Gastroesophageal sphincter (tissue), 4 donors: ENCODE measurements at regions not wholly inside any gene's neighbourhood (a gene's known extent, or its start where the extent isn't known, plus 50 kb on each side); places are given as distances from the start of the nearest gene placed in this dataset.

Experiments used
- ATAC-seq: fragments of 150-250 bp; one replicate; pipeline ENCODE4 v1.9.1; 2016; ENCODE audit warnings: mild to moderate bottlenecking, moderate library complexity
- H3K27ac ChIP-seq, 4 donors: fragments of 200-600 bp; sonication (generic) in 3 of 4; 1 replicate in 3 of 4; 2 replicates in 1 of 4; pipeline ENCODE4 v1.5.1; 2016 to 2019
- H3K27me3 ChIP-seq: fragments of 200-600 bp; sonication (generic); one replicate; pipeline ENCODE4 v1.5.1; 2019
- H3K36me3 ChIP-seq, 2 donors: fragments of 200-600 bp; sonication (generic); one replicate each; pipeline ENCODE4 v1.5.1; 2019; ENCODE audit warnings: control low read depth in 1 of 2
- H3K4me1 ChIP-seq, 3 donors: fragments of 200-600 bp; sonication (generic); 1 replicate in 2 of 3; 2 replicates in 1 of 3; pipeline ENCODE4 v1.5.1; 2016 to 2019; ENCODE audit warnings: control low read depth in 2 of 3
- H3K4me3 ChIP-seq, 2 donors: fragments of 200-600 bp; sonication (generic); one replicate each; pipeline ENCODE4 v1.5.1; 2019; ENCODE audit warnings: mild to moderate bottlenecking in 1 of 2, moderate library complexity in 1 of 2
- H3K9me3 ChIP-seq, 3 donors: fragments of 200-600 bp; sonication (generic); one replicate each; pipeline ENCODE4 v1.5.1; 2017 to 2019; ENCODE audit warnings: control low read depth in 2 of 3
- CTCF ChIP-seq, 4 experiments: fragments of 200-600 bp in 2 of 4; fragments of 450-650 bp in 2 of 4; sonication (generic) in 1 of 4; IDR thresholded peaks; one replicate each; pipeline ENCODE4 v1.5.1; 2017 to 2019; ENCODE audit warnings: antibody characterized with exemption in 4 of 4, mild to moderate bottlenecking in 2 of 4, moderate library complexity in 2 of 4
- EP300 ChIP-seq: sonication (generic); formaldehyde crosslinking; IDR thresholded peaks from one replicate; pipeline ENCODE4 v1.6.1; 2017; ENCODE audit warnings: antibody characterized with exemption, mild to moderate bottlenecking
- POLR2A ChIP-seq, 2 donors: fragments of 450-650 bp; IDR thresholded peaks; one replicate each; pipeline ENCODE4 v1.6.1; 2017; ENCODE audit warnings: antibody characterized with exemption in 2 of 2, mild to moderate bottlenecking in 2 of 2, moderate library complexity in 1 of 2
- POLR2AphosphoS5 ChIP-seq: sonication (generic); formaldehyde crosslinking; IDR thresholded peaks from one replicate; pipeline ENCODE4 v1.6.1; 2017; ENCODE audit warnings: antibody characterized with exemption
- WGBS, 2 donors: methylation state at CpG; one replicate each; pipeline ENCODE4 v1.1.5; 2018; ENCODE audit warnings: low coverage in 1 of 2; 5-methylcytosine and 5-hydroxymethylcytosine counted together

GRCh38 chr11:29200791-29201562 lies 815.9 kb downstream of the KCNA4 start:
- H3K4me1 ChIP-seq, result no peaks in the 10 kb centered on the region
- WGBS, 2 donors, result 58 to 59% methylated on average over 6 to 10 of the region's 11 CpGs
- no peaks in the 10 kb centered on the region for H3K9me3 ChIP-seq
- no peak overlapping the region for H3K27ac ChIP-seq
- no peak for ATAC-seq
- TF ChIP-seq POLR2AphosphoS5 (no peak), CTCF (IDR thresholded peaks at IDR 0.05) (no peak), POLR2A (IDR thresholded peaks at IDR 0.05) (no peak), EP300 (no peak)
- H3K27me3 ChIP-seq, result no peaks in the 10 kb centered on the region
- H3K36me3 ChIP-seq, result no peaks in the 10 kb centered on the region
- no peak overlapping the region for H3K4me3 ChIP-seq

GRCh38 chr11:29190313-29190712 lies 826.5 kb downstream of the KCNA4 start:
- no peak for ATAC-seq

GRCh38 chr11:29187215-29187614 lies 829.6 kb downstream of the KCNA4 start:
- WGBS, 2 donors, result 94 to 100% methylated on average over 1 of the region's 1 CpG
- TF ChIP-seq POLR2A (IDR thresholded peaks at IDR 0.05), result no peak
- no peak for TF ChIP-seq EP300
- TF ChIP-seq POLR2AphosphoS5, result no peak
- no peak for TF ChIP-seq CTCF (IDR thresholded peaks at IDR 0.05)
- no peaks in the 10 kb centered on the region for H3K36me3 ChIP-seq
- no peaks in the 10 kb centered on the region for H3K4me1 ChIP-seq
- no peaks in the 10 kb centered on the region for H3K27me3 ChIP-seq
- peaks cover 0 to 3% (median 0%) of the 10 kb centered on the region in 3 donors for H3K9me3 ChIP-seq
- ATAC-seq, result no peak
- H3K4me3 ChIP-seq, result no peak overlapping the region
- H3K27ac ChIP-seq, result no peak overlapping the region

More at GRCh38 chr11:29190313-29190712, 826.5 kb downstream of the KCNA4 start:
- Histone ChIP-seq H3K36me3 (no peaks in the 10 kb centered on the region), H3K4me3 (no peak overlapping the region), H3K4me1 (no peaks in the 10 kb centered on the region), H3K27me3 (no peaks in the 10 kb centered on the region), H3K9me3 (no peaks in the 10 kb centered on the region), H3K27ac (no peak overlapping the region)
- TF ChIP-seq CTCF (IDR thresholded peaks at IDR 0.05) (no peak), POLR2AphosphoS5 (no peak), POLR2A (IDR thresholded peaks at IDR 0.05) (no peak), EP300 (no peak)

- Histone ChIP-seq H3K27ac (no peak overlapping the region), H3K4me1 (no peaks in the 10 kb centered on the region), H3K4me3 (no peak overlapping the region), H3K9me3 (peaks cover 0 to 3% (median 0%) of the 10 kb centered on the region in 3 donors), H3K36me3 (no peaks in the 10 kb centered on the region), H3K27me3 (no peaks in the 10 kb centered on the region)
- no peak for ATAC-seq
- TF ChIP-seq CTCF (IDR thresholded peaks at IDR 0.05) (no peak), POLR2A (IDR thresholded peaks at IDR 0.05) (no peak), POLR2AphosphoS5 (no peak), EP300 (no peak)
- 61 to 67% methylated on average over 6 of the region's 7 CpGs for WGBS, 2 donors
These were observed 831.6 kb downstream of the KCNA4 start for GRCh38 chr11:29184939-29185890.
